ENCODE measurements at regions not wholly inside any gene's neighbourhood (a gene's known extent, or its start where the extent isn't known, plus 50 kb on each side); places are given as distances from the start of the nearest gene placed in this dataset.

- no peak for TF ChIP-seq CTCF (IDR thresholded peaks at IDR 0.05; ENCODE audit: insufficient read depth, low read depth, low read length, missing control alignments)
- DNase-seq (ENCODE audit: low read depth) = no peak
Measured at GRCh38 chr4:189035654-189036053, 896.4 kb downstream of the TRIML1 start.

GRCh38 chr4:189036906-189037305 is 897.7 kb downstream of the TRIML1 start:
- DNase-seq (ENCODE audit: low read depth) = no peak
- no peak for TF ChIP-seq CTCF (IDR thresholded peaks at IDR 0.05; ENCODE audit: insufficient read depth, low read depth, low read length, missing control alignments)
- no peak overlapping the region for H3K4me3 ChIP-seq (ENCODE audit: low read length)

More at GRCh38 chr4:189035654-189036053, 896.4 kb downstream of the TRIML1 start:
- no peak overlapping the region for H3K4me3 ChIP-seq (ENCODE audit: low read length)

- no peak for TF ChIP-seq CTCF (IDR thresholded peaks at IDR 0.05; ENCODE audit: insufficient read depth, low read depth, low read length, missing control alignments)
- DNase-seq (ENCODE audit: low read depth) = peak; percentile 83
- H3K4me3 ChIP-seq (ENCODE audit: low read length) = no peak overlapping the region
Measured at GRCh38 chr4:189046642-189047041, 894.0 kb upstream of the FRG1 start.

- no peak for TF ChIP-seq CTCF (IDR thresholded peaks at IDR 0.05; ENCODE audit: insufficient read depth, low read depth, low read length, missing control alignments)
- DNase-seq (ENCODE audit: low read depth) = no peak
- no peak overlapping the region for H3K4me3 ChIP-seq (ENCODE audit: low read length)
Measured at GRCh38 chr4:189048119-189048518, 892.6 kb upstream of the FRG1 start.

- no peak overlapping the region for H3K4me3 ChIP-seq (ENCODE audit: low read length)
- no peak for DNase-seq (ENCODE audit: low read depth)
- TF ChIP-seq CTCF (IDR thresholded peaks at IDR 0.05; ENCODE audit: insufficient read depth, low read depth, low read length, missing control alignments) = no peak
Measured at GRCh38 chr4:189049682-189050081, 891.0 kb upstream of the FRG1 start.

GRCh38 chr4:189050643-189051042 is 890.0 kb upstream of the FRG1 start:
- no peak for TF ChIP-seq CTCF (IDR thresholded peaks at IDR 0.05; ENCODE audit: insufficient read depth, low read depth, low read length, missing control alignments)
- H3K4me3 ChIP-seq (ENCODE audit: low read length) = peak overlapping the region; percentile 42
- DNase-seq (ENCODE audit: low read depth) = peak; percentile 72

GRCh38 chr4:189053621-189054020 is 887.1 kb upstream of the FRG1 start:
- H3K4me3 ChIP-seq (ENCODE audit: low read length) = no peak overlapping the region
- no peak for TF ChIP-seq CTCF (IDR thresholded peaks at IDR 0.05; ENCODE audit: insufficient read depth, low read depth, low read length, missing control alignments)
- DNase-seq (ENCODE audit: low read depth) = no peak
